ENCODE measurements at regions not wholly inside any gene's neighbourhood (a gene's known extent, or its start where the extent isn't known, plus 50 kb on each side); places are given as distances from the start of the nearest gene placed in this dataset.

DNA sequence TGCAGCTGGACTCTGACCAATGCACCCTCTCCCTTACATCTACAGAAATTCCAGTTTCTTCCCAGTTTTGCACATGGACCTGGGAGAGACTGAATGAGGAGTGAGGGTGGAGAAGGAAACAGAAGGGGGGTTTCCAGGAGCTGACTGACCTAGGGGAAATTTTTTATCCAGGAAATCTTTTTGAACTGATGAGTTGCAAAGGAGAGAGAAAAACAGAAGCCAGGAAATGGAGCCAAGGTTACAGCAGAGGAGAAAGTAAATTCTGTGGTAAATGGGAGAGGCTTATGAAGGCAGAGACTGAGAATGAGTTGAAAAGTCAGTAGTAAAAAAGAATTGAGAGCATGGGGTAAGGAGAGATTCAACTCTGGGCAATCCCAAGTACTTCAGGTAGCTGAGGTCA, 192.8 kb downstream of the SMIM20 start:
- no peak for ATAC-seq

DNA sequence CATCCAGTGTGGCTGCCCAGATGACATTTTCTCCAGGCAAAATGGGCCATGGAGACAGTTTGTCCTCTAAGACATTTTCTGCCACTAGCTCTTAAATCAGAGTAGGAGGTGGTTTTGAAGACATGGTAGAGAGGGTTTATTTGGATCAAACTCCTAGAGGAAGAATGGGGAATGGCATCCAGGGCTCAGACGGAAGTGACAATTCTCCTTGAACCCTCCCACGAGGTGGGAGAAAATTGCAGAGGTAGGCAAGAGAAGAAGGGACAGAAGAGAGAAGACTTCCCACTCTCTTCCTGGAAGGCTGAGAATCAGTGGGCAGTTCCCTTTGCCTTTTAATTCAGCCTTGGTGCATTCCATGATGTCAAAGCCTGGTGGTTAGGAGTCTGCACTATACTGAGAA, 194.0 kb downstream of the SMIM20 start:
- no peak for ATAC-seq

DNA sequence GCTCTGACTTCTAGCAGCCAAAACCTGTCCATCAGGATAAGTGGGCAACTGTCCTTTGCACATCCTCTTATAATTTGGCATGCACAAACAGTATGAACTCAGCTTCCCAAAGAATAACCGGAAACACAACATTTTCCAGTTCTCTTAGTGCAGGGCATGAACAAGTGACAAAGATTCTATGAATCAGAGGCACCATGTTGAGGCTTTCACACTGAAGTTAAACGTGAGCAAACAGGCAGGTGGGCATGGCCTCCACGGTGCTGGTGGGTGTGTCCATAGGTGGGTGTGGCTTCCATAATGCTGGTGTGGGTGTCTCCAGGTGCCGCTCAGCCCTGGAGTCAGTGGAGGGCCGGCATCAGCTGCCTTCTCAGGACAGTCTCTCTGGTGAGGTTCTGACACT, 196.5 kb downstream of the SMIM20 start:
- no peak for ATAC-seq

DNA sequence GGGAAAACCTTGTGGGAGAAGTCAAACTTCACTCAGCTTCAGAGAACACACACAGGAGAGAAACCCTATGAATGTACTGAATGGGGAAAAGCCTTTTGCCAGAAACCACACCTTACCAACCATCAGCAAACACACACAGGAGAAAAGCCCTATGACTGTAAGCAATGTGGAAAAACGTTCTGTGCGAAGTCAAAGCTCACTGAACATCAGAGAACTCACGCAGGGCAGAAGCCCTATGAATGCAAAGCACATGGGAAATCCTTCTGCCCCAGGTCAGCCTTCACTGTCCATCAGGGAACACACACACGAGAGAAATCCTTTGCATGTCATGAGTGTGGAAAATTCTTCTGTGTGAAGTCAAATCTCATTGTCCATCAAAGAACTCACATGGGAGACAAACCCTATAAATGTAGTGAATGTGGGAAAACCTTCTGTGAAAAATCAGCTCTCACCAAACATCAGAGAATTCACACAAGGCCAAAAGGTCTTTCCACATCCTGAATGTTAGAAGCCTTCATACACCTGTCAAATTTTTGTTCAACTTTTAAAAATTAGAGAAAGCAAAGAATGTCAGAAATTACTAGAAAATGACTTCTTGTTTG, 199.4 kb downstream of the SMIM20 start:
- ATAC-seq = no peak

DNA sequence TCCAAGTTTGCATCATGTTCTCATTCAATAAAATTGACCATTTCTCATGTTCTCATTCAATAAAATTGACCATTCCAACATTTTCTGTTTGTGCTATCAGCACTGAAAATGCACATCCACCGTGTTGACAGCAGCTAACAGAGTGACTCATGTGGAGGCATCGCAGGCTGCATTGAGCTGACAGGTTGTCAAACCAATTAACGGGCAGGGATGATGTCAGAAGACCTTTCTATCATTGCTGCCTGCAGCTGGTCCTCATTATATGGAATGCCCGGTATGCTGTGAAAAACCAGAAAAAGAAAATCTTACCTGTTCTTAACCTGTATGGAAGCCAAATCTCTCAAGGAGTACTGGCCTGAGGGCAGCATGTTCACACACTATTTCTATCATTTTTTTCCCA, 202.0 kb downstream of the SMIM20 start:
- no peak for ATAC-seq

DNA sequence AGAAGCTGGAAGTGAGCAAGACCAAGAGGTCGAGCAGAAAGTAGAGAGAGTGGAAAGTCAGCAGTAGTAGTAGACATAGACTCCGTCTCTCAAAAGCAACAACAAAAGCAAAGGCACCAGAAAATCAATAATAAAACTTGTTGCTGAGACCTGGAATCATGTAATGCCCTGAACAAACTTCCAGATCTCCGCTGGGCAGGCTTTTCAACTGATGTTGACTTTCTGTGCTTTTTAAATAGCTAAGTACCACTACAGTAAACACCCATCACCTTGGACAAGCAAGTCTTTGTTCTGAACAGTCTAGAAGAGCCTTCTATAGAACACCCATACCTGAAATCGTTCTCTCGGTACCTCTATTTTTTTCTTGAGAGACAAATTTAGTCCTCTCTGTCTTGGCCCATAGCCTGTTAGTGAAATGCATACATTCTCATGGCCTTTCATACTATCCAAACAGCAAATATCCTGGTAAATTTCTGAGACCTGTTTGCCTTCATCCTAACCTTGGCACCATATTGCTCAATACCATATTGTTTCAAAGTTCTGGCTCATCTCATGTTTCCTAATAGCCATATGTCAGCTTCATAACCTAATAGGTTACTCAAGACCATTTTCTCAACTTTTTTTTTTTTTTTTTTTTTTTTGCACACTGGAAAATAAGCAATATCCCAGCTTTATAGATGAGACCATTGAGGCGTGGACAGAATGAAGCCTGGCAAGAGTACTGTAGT, 200.6 kb upstream of the RBPJ start:
- no peak for ATAC-seq

DNA sequence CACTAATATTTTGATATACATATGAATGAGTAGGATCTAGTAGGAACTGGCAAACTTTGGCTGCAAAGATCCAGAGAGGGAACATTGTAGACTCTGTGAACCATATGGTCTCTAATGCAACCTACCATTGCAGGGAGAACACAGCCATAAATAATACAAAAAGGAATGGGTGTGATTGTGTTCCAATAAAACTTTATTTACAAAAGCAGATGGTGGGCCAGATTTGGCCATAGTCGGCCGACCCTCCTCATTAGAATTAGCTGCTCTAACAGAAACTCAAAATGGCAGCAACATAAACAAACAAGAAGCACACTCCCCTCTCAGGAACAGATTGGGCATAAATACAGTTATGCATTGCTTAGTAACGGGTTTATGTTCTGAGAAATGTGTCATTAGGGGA, 198.1 kb upstream of the RBPJ start:
- ATAC-seq = no peak

DNA sequence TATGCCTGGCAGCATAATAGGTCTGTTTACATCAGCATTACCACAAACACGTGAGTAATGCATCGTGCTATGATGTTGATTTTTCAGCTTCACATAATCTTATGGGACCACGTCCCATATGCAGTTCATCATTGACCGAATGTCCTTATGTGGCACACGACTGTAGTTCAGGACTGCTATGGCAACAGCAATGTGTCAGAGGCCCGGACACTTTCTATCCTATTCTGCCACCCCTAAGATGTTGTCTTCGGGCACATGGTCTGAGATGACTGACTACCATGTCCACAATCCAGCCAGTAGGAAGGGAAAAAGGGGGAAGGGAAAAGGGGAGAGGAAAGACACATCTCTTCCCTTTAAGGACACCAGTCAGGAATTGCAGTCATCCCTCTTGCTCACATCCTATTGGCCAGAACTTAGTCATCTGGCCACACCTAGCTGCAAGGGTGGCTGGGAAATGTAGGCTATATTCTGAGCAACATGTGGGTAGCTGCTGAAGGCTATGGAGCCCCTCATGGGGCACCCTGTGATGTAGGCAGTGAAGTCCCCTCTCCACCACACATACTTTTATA, 196.0 kb upstream of the RBPJ start:
- no peak for ATAC-seq

DNA sequence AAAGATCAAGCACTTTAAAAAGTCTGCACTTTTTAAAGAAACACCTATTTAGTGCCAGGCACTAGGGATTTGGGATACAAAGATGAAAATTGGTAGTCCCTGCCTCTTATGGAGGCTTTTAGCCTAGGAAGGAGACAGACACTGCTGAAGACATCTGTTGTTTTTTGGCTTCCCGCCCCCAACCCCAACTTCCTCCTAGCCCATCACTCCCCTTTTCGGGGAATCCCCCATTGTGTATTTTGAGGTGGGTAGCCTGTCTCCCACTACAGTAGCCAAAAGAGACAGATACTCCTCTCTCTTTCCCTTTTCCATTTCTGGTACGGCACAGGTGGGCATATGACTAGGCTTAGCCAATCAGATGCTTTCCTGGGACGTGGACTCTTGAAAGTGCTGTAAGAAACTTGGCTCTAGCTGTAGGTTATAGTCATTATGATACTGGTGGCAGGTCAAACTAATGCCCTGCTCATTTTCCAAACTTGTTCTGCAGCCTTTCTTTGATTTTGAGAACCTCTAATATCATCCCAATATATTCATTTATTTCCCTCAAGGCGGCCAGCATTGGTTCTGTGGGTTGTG, 194.6 kb upstream of the RBPJ start:
- ATAC-seq = peak in 1 of 2 donors; percentile 19

DNA sequence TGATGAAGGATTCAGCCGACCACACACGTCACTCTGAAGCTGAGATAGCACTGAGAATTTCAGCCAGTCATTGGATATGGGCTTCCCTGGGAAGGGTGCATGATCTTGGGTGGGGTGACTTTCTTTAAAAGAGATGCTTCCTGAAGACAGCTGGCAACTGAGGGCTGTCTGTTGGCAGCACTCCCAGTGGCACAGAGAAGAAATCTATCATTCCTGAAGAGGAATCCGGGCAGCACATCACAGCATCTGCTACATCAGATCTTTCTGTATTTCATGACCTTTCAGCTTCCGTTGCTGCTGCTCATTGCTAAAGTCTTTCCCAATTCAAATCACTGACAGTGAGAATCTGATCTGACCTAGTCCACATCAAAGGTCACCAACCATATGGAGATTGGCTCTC, 193.8 kb upstream of the RBPJ start:
- ATAC-seq = no peak

DNA sequence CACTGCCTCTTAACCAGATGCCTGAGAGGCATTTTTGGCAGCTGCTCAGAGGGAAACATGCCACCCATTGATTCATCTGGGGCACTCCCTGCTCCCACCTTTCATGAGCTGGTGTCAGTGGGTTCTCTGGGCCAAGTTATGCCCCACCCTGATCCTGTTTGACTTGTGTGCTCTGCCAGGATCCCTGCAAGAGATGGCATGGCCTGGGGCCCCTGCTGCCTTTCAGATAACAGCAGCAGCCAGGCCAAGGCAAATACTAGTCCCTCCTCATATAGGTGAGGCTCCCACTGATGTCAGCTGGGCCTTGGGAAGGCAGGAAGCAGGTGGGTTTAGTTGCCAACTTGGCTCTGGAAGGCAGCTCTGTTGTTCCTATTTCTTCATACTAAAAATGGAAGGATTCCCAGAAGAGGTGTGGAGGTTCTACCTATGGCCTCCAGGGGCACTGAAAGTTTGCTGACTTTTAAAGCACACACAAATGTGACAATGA, 192.9 kb upstream of the RBPJ start:
- ATAC-seq = no peak

DNA sequence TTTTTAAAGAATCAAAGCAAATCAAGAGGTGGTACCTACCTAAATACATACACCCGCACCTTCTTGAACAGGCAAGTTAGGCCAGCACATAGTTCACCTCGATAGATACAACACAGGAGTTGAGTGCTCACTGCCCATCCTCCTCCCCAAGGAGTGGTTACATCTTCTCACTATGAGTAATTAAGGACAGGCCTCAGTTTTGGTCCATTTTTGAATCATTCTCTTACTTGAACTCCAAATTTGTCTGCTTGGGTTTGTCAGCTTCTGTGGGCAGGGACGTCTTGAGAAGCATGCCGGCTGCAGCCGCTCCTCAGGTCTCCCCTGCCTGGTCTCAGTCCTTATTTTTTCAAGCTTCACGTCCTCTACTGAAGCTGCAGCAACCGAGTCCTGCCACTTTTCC, 190.6 kb upstream of the RBPJ start:
- ATAC-seq = peak; percentile 56 to 67

DNA sequence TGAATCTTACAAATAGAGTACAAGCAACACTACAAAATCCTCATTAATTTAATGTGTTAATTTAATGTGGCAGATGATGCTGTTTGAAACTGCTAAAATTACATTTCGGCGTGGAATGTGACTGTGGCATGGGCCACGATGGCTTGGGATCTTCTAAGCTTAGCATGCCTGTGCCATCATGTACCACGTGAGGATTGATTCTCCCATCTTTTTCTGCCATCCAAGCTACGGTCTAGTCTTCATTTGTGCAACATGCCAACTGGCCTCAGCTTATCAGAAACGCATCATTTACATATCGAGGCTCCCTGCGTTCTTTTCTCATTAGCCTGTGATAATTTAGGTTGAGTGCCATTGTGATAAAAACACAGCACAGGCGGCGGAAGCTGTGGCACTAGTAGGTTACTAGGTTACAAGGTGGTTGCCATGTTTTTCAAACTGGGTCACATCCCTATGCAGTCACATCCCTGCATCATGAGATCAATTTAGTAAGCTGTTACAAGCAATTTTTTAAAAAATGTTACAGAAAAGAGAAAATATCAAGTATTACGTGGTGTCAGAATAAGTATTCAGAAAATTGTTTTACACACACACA, 189.9 kb upstream of the RBPJ start:
- no peak for ATAC-seq

DNA sequence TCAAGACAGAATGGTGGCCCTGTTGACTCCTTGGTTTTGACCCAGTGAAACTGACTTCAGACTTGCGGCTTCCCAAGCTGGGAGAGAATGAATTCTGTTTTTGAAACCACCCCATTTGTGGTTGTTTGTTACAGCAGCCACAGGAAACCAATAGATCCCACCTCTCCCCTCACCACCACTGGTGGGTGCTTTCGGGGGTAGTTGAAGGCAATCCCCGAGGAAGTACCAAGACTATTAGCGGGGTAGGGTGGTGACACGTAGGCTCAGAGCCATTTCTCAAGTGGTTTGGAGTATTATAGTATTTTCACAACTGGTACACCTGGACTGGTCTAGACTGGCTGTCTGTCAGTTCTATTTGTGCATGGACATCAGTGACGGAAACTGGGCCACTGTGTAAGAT, 189.1 kb upstream of the RBPJ start:
- peak in 1 of 2 donors; percentile 14 for ATAC-seq

DNA sequence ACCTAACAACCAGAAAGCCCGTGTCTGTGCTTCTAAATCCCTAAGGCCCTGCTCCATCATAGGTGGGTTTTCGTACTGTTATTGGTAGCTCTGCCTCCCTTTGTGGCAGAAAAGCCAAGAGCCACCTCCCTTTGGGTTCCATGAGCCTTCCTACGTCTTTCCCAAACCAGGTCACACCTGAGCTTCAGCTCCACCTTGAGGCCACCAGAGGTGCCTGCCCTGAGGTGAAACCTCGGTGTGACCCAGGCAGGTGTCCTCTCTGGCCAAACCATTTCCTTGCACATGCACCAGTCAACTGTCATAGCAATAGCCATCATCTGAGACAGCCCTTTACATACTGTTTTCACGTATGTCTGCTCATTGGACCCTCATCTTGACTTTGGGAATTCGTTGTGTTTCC, 188.0 kb upstream of the RBPJ start:
- ATAC-seq = no peak

DNA sequence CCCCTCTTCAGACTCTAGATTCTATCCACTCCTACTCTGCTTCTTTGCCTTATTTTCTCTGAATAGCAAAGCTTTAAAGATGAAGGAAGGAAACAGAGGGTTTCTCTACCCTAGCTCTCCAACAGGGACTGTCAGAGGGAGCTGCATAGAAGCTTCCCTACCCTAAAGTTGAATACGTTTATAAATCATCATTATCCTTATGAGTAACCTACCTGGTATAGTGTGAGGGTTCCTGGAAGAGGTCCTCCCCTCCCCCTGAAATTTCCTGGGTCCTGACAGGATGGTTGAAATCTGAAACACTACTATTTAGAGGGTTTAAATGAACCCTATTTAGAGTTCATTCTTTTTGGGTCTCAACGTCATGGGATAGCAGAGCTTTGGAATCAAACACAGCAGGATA, 187.0 kb upstream of the RBPJ start:
- ATAC-seq = peak; percentile 9 to 44

DNA sequence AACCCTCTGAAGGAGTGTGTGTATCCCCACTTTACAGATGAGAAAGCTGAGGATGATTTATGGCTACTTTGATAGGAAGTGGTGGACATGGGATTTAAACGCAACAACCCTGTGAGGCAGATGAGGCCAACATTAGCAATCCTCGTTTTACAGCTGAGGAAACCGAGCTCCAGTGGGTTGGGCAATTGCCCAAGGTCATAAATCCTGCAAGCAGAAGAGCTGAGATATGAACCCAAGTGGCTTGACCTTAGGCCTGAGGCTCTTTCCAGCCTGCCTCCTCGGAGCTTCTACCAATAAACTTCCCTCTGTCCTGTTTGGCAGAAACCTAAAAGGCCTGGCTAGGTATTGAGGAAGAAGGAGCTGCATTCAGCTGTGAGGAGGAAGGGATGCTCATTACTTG, 185.5 kb upstream of the RBPJ start:
- no peak for ATAC-seq

DNA sequence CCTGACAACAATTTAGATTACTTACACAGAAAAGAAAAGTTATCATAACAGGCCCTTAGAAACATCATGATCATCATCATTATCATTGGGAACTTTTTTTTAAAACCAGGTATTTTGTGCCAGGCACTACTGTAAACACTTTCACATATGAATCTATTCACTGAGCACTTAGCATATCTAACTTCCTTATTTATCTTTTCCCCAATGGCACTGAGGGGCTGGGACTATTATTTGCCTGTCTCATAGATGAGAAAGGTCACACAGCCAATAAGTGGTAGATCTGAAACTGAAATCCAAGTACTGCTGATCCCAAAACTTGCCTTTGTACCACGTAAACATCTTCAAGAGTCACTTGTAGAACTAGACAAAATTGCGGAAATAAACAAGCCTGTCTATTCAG, 184.2 kb upstream of the RBPJ start:
- no peak for ATAC-seq

DNA sequence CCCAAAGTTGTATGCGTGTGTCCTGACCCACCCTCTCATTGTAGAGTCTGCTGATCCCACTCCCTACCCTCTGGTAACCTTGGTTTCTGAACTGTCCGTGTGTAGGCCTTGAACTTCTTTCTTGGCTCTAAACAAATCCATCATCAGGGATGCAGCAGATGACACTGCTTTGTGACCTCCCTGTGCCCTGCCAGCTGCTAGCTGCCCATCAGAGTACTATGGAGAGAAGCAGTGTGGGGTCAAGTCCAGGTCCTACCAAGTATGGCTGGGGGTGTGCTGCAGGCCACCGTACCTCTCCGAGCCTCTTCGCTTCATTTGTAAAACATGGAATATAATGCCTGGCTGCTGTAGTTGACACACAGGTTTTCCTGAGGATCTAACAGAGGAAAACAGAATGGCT, 183.5 kb upstream of the RBPJ start:
- ATAC-seq = no peak

DNA sequence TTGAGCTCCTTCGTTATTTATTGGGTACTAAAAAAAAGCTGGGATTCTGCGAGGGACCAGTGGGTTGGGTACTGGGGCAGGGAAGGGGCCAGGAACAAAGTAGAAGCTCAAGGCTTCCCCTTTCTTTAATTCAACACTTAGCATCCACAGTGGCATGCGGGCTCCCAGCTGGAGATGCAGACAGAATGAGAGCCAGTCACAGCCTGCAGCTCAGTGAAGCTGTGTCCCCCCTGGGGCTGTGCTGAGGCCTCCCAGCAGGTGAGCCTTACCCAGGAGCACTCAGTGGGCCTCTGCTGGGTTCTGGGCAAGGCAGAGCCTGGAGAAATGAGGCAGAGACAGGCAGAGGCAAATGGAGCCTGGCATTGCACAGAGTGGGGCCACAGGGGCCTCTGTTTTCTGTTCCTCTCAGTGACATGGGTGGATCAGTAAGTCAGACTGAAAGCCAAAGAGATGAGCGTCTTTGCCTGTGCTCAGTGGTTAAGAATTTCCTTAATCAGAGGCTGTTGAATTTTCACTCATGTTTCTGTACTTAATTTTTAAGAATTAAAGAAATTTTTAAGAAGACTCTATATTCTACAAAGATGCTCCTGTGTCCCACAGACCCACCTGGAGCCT, 181.4 kb upstream of the RBPJ start:
- ATAC-seq = no peak

DNA sequence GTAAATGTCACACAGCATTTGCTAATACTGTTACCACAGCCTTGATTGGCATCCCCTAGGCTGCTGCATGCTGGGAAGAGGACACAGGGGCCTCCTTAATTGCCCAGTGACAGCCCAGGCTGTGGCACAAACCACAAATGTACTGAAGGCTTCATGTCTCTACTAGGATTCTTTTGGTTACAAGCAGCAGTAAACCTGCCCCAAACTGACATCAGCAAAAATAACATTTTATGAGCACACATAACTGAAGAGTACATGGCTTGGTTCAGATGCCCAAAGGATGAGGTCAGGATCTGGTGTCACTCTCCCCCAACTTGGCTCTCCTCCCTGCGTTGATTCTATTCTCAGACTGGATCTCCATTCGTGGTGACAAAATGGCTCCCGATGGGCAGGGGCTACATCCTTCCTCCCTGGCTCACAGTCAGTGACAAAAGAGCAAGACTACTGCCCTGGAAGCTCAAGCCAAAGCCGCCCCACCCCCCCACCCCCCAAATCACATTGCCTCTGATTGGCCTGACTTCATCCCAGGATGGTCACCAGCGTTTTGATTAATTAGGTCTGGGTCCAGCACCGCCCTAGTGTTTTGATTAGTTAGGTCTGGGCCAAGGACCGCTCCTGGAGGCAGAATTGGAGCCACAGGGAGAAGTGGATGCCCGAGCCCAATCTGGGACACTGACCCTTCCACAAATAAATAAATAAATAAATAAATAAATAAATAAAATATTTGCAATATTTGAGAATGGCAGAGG, 180.5 kb upstream of the RBPJ start:
- ATAC-seq = no peak

DNA sequence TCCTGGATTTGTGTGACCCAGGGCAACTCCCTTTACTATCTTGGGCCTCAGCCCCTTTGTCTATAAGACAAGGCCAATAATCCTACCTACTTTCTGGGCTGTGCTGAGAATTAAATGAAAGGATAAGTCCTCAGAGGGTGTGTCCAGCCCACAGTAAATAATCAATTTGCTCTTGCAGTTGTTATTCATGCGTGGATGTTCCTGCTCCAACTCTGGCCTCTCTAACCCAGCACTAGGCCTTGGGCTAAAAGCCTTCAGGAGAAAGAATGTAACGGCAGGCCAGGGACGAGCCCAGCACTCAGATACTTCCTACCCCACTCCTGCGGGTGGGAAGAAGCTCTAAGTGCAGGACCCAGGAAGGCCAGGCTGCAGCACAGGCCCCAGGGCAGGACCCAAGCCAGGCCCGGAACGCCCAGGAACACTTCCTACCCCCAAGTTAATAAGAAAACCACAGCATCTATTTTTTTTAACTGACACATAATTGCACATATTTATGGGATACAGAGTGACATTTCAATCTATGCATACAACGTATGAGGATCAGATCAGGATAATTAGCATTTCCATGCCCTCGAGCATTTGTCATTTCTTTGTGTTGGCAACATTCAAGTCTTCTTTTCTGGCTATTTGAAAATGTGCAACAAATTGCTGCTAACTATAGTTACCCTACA, 179.6 kb upstream of the RBPJ start:
- ATAC-seq = no peak
